A549 (cell line): ENCODE measurements at regions not wholly inside any gene's neighbourhood (a gene's known extent, or its start where the extent isn't known, plus 50 kb on each side); places are given as distances from the start of the nearest gene placed in this dataset.

Source experiments
- ATAC-seq, 2 experiments: fragments of 200-7000 bp in 1 of 2; fragments of >200 bp in 1 of 2; cut with Nextera tagmentation in 1 of 2; cut with Tn5 transposase in 1 of 2; 3 replicates each; pipeline versions ENCODE4 v1.8.0 to v1.9.1; 2018 to 2020; ENCODE audit warnings: mild to moderate bottlenecking in 1 of 2, moderate library complexity in 1 of 2
- CTCF ChIA-PET: fragments of 300-600 bp; sonication (Branson Sonifier 250); formaldehyde crosslinking; extraction: SDS; loops from one replicate; lab custom pipeline; 2021; ENCODE audit warnings: antibody characterized with exemption, inconsistent platforms; lab: Yijun Ruan, JAX
- POLR2A ChIA-PET: fragments of 350-600 bp; formaldehyde crosslinking; extraction: SDS; loops from one replicate; lab custom pipeline; 2021; ENCODE audit warnings: antibody characterized with exemption, inconsistent platforms; lab: Yijun Ruan, JAX
- DNase-seq, 2 experiments: peaks; one replicate each; pipeline versions ENCODE4 v3.0.0 to v3.0.0-alpha.2; 2011 to 2016; ENCODE audit warnings: low read depth in 1 of 2, low spot score in 1 of 2
- FAIRE-seq: peaks from 2 replicates; lab custom pipeline; 2011; peaks lifted over from hg19 to GRCh38; lab: Jason Lieb, UNC
- H3K27ac ChIP-seq, 2 experiments: fragments of >200 bp; sonication (Bioruptor Twin); formaldehyde crosslinking; 3 replicates each; pipeline ENCODE4 v1.5.1; 2016 to 2017
- H3K4me1 ChIP-seq: fragments of >200 bp; sonication (Bioruptor Twin); formaldehyde crosslinking; 3 replicates; pipeline ENCODE4 v1.6.1; 2016
- H3K4me2 ChIP-seq: fragments of >200 bp; sonication (Bioruptor Twin); formaldehyde crosslinking; 3 replicates; pipeline ENCODE4 v1.6.1; 2016
- H3K4me3 ChIP-seq: fragments of >200 bp; sonication (Bioruptor Twin); formaldehyde crosslinking; 3 replicates; pipeline ENCODE4 v1.5.1; 2016
- H3K9me3 ChIP-seq: fragments of >200 bp; sonication (Bioruptor Twin); formaldehyde crosslinking; 3 replicates; pipeline ENCODE4 v1.6.1; 2016
- CBX8 ChIP-seq: fragments of 200-600 bp; sonication (generic); IDR thresholded peaks from 2 replicates; pipeline ENCODE4 v1.6.1; 2016
- CEBPB ChIP-seq, 2 experiments: fragments of >200 bp in 1 of 2; sonication (Bioruptor Twin) in 1 of 2; formaldehyde crosslinking in 1 of 2; IDR thresholded peaks; 2 replicates each; pipeline ENCODE4 v1.6.1; 2012 to 2016
- CHD2 ChIP-seq: fragments of 150-350 bp; IDR thresholded peaks from 2 replicates; pipeline ENCODE4 v1.6.1; 2014; ENCODE audit warnings: low read length; ENCODE audit not compliant: partially characterized antibody
- EHMT2 ChIP-seq: fragments of 200-600 bp; sonication (generic); IDR thresholded peaks from 2 replicates; pipeline ENCODE4 v1.6.1; 2016; ENCODE audit warnings: antibody characterized with exemption, low read depth, mild to moderate bottlenecking, moderate library complexity
- EP300 ChIP-seq, 2 experiments: fragments of >200 bp; sonication (Bioruptor Twin); formaldehyde crosslinking; IDR thresholded peaks; 2 replicates in 1 of 2; 3 replicates in 1 of 2; pipeline ENCODE4 v1.6.1; 2016 to 2017
- FOSL2 ChIP-seq, 2 experiments: fragments of 450-650 bp in 1 of 2; fragments of >200 bp in 1 of 2; sonication (Bioruptor Twin) in 1 of 2; formaldehyde crosslinking; IDR thresholded peaks; 2 replicates each; pipeline versions ENCODE4 v1.5.0 to v1.6.1; 2016 to 2020; ENCODE audit warnings: mild to moderate bottlenecking in 1 of 2, moderate library complexity in 1 of 2
- HES2 ChIP-seq: fragments of >200 bp; sonication (Bioruptor Twin); formaldehyde crosslinking; IDR thresholded peaks from 2 replicates; pipeline ENCODE4 v1.6.1; 2016
- HOXB5 ChIP-seq: fragments of 250-450 bp; sonication (Bioruptor Pico); IDR thresholded peaks from 2 replicates; pipeline ENCODE4 v1.5.0; 2020; ENCODE audit warnings: mild to moderate bottlenecking, moderate library complexity
- JUN ChIP-seq, 2 experiments: fragments of >200 bp; sonication (Bioruptor Twin); formaldehyde crosslinking; IDR thresholded peaks; 2 replicates in 1 of 2; 3 replicates in 1 of 2; pipeline ENCODE4 v1.6.1; 2016 to 2017
- JUNB ChIP-seq: fragments of >200 bp; sonication (Bioruptor Twin); formaldehyde crosslinking; IDR thresholded peaks from 2 replicates; pipeline ENCODE4 v1.6.1; 2016
- MAZ ChIP-seq: fragments of 150-350 bp; IDR thresholded peaks from 2 replicates; pipeline ENCODE4 v1.6.1; 2014; ENCODE audit warnings: antibody characterized with exemption, low read depth, low read length, borderline replicate concordance
- NFE2L2 ChIP-seq: fragments of 150-350 bp; conservative IDR thresholded peaks from 2 replicates; pipeline ENCODE4 v1.6.1; 2014; ENCODE audit warnings: low read length
- NPAS2 ChIP-seq: fragments of 250-450 bp; sonication (Bioruptor Pico); IDR thresholded peaks from 2 replicates; pipeline ENCODE4 v1.8.0; 2022; ENCODE audit warnings: mild to moderate bottlenecking, moderate library complexity, borderline replicate concordance
- NR3C1 ChIP-seq: fragments of >200 bp; sonication (Bioruptor Twin); formaldehyde crosslinking; IDR thresholded peaks from 3 replicates; pipeline ENCODE4 v1.6.1; 2017
- PHF8 ChIP-seq: fragments of 200-600 bp; sonication (generic); IDR thresholded peaks from 2 replicates; pipeline ENCODE4 v1.6.1; 2016; ENCODE audit warnings: low read depth, mild to moderate bottlenecking, antibody characterized with exemption, moderate library complexity, borderline replicate concordance
- RAD21 ChIP-seq, 2 experiments: fragments of >200 bp in 1 of 2; sonication (Bioruptor Twin) in 1 of 2; formaldehyde crosslinking in 1 of 2; IDR thresholded peaks in 1 of 2; conservative IDR thresholded peaks in 1 of 2; 2 replicates in 1 of 2; 3 replicates in 1 of 2; pipeline ENCODE4 v1.6.1; 2012 to 2018; ENCODE audit warnings: inconsistent platforms in 1 of 2
- RCOR1 ChIP-seq: fragments of 150-350 bp; IDR thresholded peaks from 2 replicates; pipeline ENCODE4 v1.6.1; 2014; ENCODE audit warnings: antibody characterized with exemption, low read length, low read depth
- SMC3 ChIP-seq: fragments of >200 bp; sonication (Bioruptor Twin); formaldehyde crosslinking; IDR thresholded peaks from 3 replicates; pipeline ENCODE4 v1.6.1; 2018; ENCODE audit warnings: inconsistent platforms
- SREBF2 ChIP-seq: fragments of 450-650 bp; IDR thresholded peaks from 2 replicates; pipeline ENCODE4 v1.6.1; 2014; ENCODE audit warnings: mild to moderate bottlenecking, moderate library complexity
- TP53 ChIP-seq: fragments of 250-450 bp; sonication (Bioruptor Pico); IDR thresholded peaks from 2 replicates; pipeline ENCODE4 v1.5.0; 2021; ENCODE audit warnings: mild to moderate bottlenecking, moderate library complexity
- ZNF302 ChIP-seq: fragments of 250-450 bp; sonication (Bioruptor Pico); IDR thresholded peaks from 2 replicates; pipeline ENCODE4 v1.9.0; 2021; ENCODE audit warnings: inconsistent platforms, mild to moderate bottlenecking, moderate library complexity
- WGBS: methylation state at CpG from one replicate; pipeline ENCODE4 v1.1.6; 2017; ENCODE audit errors: missing lambda C conversion rate; 5-methylcytosine and 5-hydroxymethylcytosine counted together
- TF ChIP-seq, protein P1 (sequence below): IDR thresholded peaks from 2 replicates; pipeline ENCODE4 v1.6.1; 2012
- TF ChIP-seq, protein P2 (sequence below): fragments of >200 bp; sonication (Bioruptor Twin); formaldehyde crosslinking; IDR thresholded peaks from 3 replicates; pipeline ENCODE4 v1.5.1; 2016
- TF ChIP-seq, protein P3 (sequence below): fragments of 250-450 bp; sonication (Bioruptor Pico); IDR thresholded peaks from 2 replicates; pipeline ENCODE4 v1.5.0; 2021; ENCODE audit warnings: mild to moderate bottlenecking, moderate library complexity, borderline replicate concordance

- ChIA-PET CTCF (interaction anchor here (1.7 to 1.8 kb wide), 3 partner anchors 11 to 193 kb away, joined by 4 to 5 read pairs (median 5); partner anchors contain the start of gene NECTIN1), POLR2A (no interaction called here)
- ATAC-seq (no peak), DNase-seq (no peak), FAIRE-seq (no peak)
- Histone ChIP-seq H3K4me3 (no peak overlapping the region), H3K9me3 (no peaks in the 10 kb centered on the region), H3K4me1 (no peaks in the 10 kb centered on the region), H3K4me2 (no peak overlapping the region), H3K27ac (no peak overlapping the region)
- WGBS = 34% methylated on average over 6 of the region's 6 CpGs
- TF ChIP-seq RCOR1 = no peak
- TF ChIP-seq CHD2 = no peak
- no peak for TF ChIP-seq SMC3
- TF ChIP-seq MAZ = no peak
Measured at GRCh38 chr11:119536801-119537200, 113.8 kb upstream of the THY1 start.

GRCh38 chr11:119533921-119534736 lies 111.2 kb upstream of the THY1 start:
- Histone ChIP-seq H3K4me2 (peak overlapping the region; percentile 31; the same call in 1 of the 3 replicates), H3K27ac (no peak overlapping the region), H3K4me3 (no peak overlapping the region), H3K4me1 (no peaks in the 10 kb centered on the region), H3K9me3 (no peaks in the 10 kb centered on the region)
- ChIA-PET CTCF (interaction anchor here (0.7 to 2.6 kb wide), 34 partner anchors 8 to 119 kb away, joined by 3 to 20 read pairs (median 5); no protein-coding TSS in a partner anchor), POLR2A (no interaction called here)
- WGBS = 16% methylated on average over 11 of the region's 13 CpGs
- TF ChIP-seq RAD21 (conservative IDR thresholded peaks at IDR 0.05 in 1 of 2, IDR thresholded peaks at IDR 0.05 in 1 of 2) = peak; percentile 57 to 65
- 0 out of 4 replicates have a peak, but pooled peaks of 1 of the 2 experiments have one; percentile 4 for TF ChIP-seq CEBPB (IDR thresholded peaks at IDR 0.05)
- no peak for TF ChIP-seq TP53 (CRISPR knock-in tag)
- TF ChIP-seq FOSL2 (IDR thresholded peaks at IDR 0.05) = no peak
- no peak for TF ChIP-seq FOSL2 (CRISPR knock-in tag; IDR thresholded peaks at IDR 0.05)
- TF ChIP-seq, protein P1, sequence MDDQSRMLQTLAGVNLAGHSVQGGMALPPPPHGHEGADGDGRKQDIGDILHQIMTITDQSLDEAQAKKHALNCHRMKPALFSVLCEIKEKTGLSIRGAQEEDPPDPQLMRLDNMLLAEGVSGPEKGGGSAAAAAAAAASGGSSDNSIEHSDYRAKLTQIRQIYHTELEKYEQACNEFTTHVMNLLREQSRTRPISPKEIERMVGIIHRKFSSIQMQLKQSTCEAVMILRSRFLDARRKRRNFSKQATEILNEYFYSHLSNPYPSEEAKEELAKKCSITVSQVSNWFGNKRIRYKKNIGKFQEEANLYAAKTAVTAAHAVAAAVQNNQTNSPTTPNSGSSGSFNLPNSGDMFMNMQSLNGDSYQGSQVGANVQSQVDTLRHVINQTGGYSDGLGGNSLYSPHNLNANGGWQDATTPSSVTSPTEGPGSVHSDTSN = no peak
- TF ChIP-seq HES2 = no peak
- TF ChIP-seq, protein P2, sequence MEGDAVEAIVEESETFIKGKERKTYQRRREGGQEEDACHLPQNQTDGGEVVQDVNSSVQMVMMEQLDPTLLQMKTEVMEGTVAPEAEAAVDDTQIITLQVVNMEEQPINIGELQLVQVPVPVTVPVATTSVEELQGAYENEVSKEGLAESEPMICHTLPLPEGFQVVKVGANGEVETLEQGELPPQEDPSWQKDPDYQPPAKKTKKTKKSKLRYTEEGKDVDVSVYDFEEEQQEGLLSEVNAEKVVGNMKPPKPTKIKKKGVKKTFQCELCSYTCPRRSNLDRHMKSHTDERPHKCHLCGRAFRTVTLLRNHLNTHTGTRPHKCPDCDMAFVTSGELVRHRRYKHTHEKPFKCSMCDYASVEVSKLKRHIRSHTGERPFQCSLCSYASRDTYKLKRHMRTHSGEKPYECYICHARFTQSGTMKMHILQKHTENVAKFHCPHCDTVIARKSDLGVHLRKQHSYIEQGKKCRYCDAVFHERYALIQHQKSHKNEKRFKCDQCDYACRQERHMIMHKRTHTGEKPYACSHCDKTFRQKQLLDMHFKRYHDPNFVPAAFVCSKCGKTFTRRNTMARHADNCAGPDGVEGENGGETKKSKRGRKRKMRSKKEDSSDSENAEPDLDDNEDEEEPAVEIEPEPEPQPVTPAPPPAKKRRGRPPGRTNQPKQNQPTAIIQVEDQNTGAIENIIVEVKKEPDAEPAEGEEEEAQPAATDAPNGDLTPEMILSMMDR = peak; percentile 88
- TF ChIP-seq HOXB5 (CRISPR knock-in tag) = no peak
- TF ChIP-seq JUN (IDR thresholded peaks at IDR 0.05) = no peak
- no peak for TF ChIP-seq JUNB
- no peak for TF ChIP-seq SREBF2
- no peak for TF ChIP-seq EHMT2
- no peak for TF ChIP-seq CBX8
- no peak for TF ChIP-seq NR3C1
- peak; percentile 71 for TF ChIP-seq SMC3
- TF ChIP-seq PHF8 = no peak
- no peak for TF ChIP-seq NPAS2 (CRISPR knock-in tag)
- no peak for TF ChIP-seq EP300 (IDR thresholded peaks at IDR 0.05)
- no peak for TF ChIP-seq NFE2L2
- no peak for TF ChIP-seq ZNF302
- TF ChIP-seq, protein P3, sequence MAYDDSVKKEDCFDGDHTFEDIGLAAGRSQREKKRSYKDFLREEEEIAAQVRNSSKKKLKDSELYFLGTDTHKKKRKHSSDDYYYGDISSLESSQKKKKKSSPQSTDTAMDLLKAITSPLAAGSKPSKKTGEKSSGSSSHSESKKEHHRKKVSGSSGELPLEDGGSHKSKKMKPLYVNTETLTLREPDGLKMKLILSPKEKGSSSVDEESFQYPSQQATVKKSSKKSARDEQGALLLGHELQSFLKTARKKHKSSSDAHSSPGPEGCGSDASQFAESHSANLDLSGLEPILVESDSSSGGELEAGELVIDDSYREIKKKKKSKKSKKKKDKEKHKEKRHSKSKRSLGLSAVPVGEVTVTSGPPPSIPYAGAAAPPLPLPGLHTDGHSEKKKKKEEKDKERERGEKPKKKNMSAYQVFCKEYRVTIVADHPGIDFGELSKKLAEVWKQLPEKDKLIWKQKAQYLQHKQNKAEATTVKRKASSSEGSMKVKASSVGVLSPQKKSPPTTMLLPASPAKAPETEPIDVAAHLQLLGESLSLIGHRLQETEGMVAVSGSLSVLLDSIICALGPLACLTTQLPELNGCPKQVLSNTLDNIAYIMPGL (CRISPR knock-in tag) = no peak
- ATAC-seq (peak; percentile 95 to 98), DNase-seq (peak; percentile 53 to 64), FAIRE-seq (no peak)
